Heart left ventricle (tissue), 13 donors: ENCODE measurements at regions not wholly inside any gene's neighbourhood (a gene's known extent, or its start where the extent isn't known, plus 50 kb on each side); places are given as distances from the start of the nearest gene placed in this dataset.

Source experiments
- CTCF ChIP-seq, 12 donors: fragments of 200-600 bp; sonication (generic) in 4 of 12; IDR thresholded peaks; one replicate each; pipeline versions ENCODE4 v1.5.0 to v1.8.0; 2018 to 2022; ENCODE audit warnings: antibody characterized with exemption in 12 of 12, mild to moderate bottlenecking in 5 of 12
- POLR2A ChIP-seq, 2 donors: fragments of 450-650 bp; IDR thresholded peaks; one replicate each; pipeline ENCODE4 v1.6.1; 2017; ENCODE audit warnings: antibody characterized with exemption in 2 of 2, mild to moderate bottlenecking in 2 of 2, moderate library complexity in 2 of 2
- donor health status: ischemic (EF 13 %, LVEDD 7.1; RV severe dilation, severe dysfunction).
- donor health status: DM: no; HTN: yes; CAD: no.
- donor health status: DM: no; HTN: no; CAD: no.
- donor health status: ischemic (EF 25% LVEDD 6.9; RV normal size, moderate dysfunction).
- donor health status: ischemic (EF 25% LVEDD 5.7; RV mildly dilated, moderate dysfunction).
- donor health status: ischemic (EF 35%, LVEDD 5.7; RV mildly dilated, moderate dysfunction).
- donor health status: nonischemic (EF 11% LVEDD 7.7; RV severe dilation, severe dysfunction).
- donor health status: DM: yes; HTN: yes; CAD: no.
- donor health status: PGD.
- donor health status: ischemic (EF 29% LVEDD 5.4; RV normal size, mild dysfunction).
- donor health status: nonischemic (EF 23%, LVEDD 6.1; RV moderate dilation, normal function).

GRCh38 chr5:4815002-4815401 is 325.1 kb upstream of the ADAMTS16 start:
- no peak for TF ChIP-seq CTCF (IDR thresholded peaks at IDR 0.05)
- TF ChIP-seq POLR2A (IDR thresholded peaks at IDR 0.05): no peak
